A673 (cell line): ENCODE measurements at regions not wholly inside any gene's neighbourhood (a gene's known extent, or its start where the extent isn't known, plus 50 kb on each side); places are given as distances from the start of the nearest gene placed in this dataset.

Experiments
- BruUV-seq: library from RNA; stranded (reverse); fragments of 400-500 nt; replicated peaks from 2 replicates; lab custom pipeline; 2021; lab: Mats Ljungman, UMichigan
- CTCF ChIA-PET: fragments of 300-600 bp; sonication (Branson Sonifier 250); formaldehyde crosslinking; loops from one replicate; lab custom pipeline; 2022; ENCODE audit warnings: antibody characterized with exemption; lab: Charles Lee
- POLR2A ChIA-PET: fragments of 300-600 bp; sonication (Branson Sonifier 250); formaldehyde crosslinking; loops from one replicate; lab custom pipeline; 2022; ENCODE audit warnings: antibody characterized with exemption; ENCODE audit not compliant: low non-redundant PET; lab: Charles Lee
- DNase-seq: peaks from one replicate; pipeline ENCODE4 v3.0.0-alpha.2; 2015; ENCODE audit warnings: low spot score
- H3K27ac ChIP-seq: fragments of 200-600 bp; sonication (generic); 2 replicates; pipeline ENCODE4 v1.5.1; 2016; ENCODE audit warnings: mixed run types, low read depth, mild to moderate bottlenecking, mixed read lengths, antibody characterized with exemption, low read length; ENCODE audit not compliant: poor library complexity, severe bottlenecking
- H3K27me3 ChIP-seq: fragments of 200-600 bp; sonication (generic); replicated peaks from 2 replicates; pipeline ENCODE4 v1.6.1; 2017; ENCODE audit warnings: mixed run types, low read depth, mild to moderate bottlenecking, mixed read lengths, antibody characterized with exemption, low read length; ENCODE audit not compliant: insufficient read depth, poor library complexity
- H3K36me3 ChIP-seq: fragments of 200-600 bp; sonication (generic); 2 replicates; pipeline ENCODE4 v1.6.1; 2016; ENCODE audit warnings: mixed run types, mild to moderate bottlenecking, mixed read lengths, antibody characterized with exemption, low read length; ENCODE audit not compliant: insufficient read depth, poor library complexity, severe bottlenecking
- H3K4me1 ChIP-seq: fragments of 200-600 bp; sonication (generic); 2 replicates; pipeline ENCODE4 v1.6.1; 2017; ENCODE audit warnings: mixed run types, mild to moderate bottlenecking, mixed read lengths, antibody characterized with exemption, low read length; ENCODE audit not compliant: insufficient read depth, poor library complexity, severe bottlenecking
- H3K4me3 ChIP-seq: fragments of 200-600 bp; sonication (generic); 2 replicates; pipeline ENCODE4 v1.5.1; 2016; ENCODE audit warnings: low read depth, mixed run types, mild to moderate bottlenecking, mixed read lengths, low read length; ENCODE audit not compliant: poor library complexity, severe bottlenecking
- H3K9me3 ChIP-seq: fragments of 200-600 bp; sonication (generic); 2 replicates; pipeline ENCODE4 v1.6.1; 2016; ENCODE audit warnings: mixed run types, low read depth, mild to moderate bottlenecking, mixed read lengths, antibody characterized with exemption, low read length; ENCODE audit not compliant: poor library complexity, severe bottlenecking
- EZH2 ChIP-seq: fragments of 200-600 bp; sonication (generic); IDR thresholded peaks from 2 replicates; pipeline ENCODE4 v1.6.1; 2017; ENCODE audit warnings: borderline replicate concordance, low read depth, mild to moderate bottlenecking, mixed read lengths, antibody characterized with exemption, low read length; ENCODE audit not compliant: poor library complexity, severe bottlenecking
- intact Hi-C: fragments of 100-400 bp; cut with micrococcal nuclease; formaldehyde crosslinking; loops from one replicate; pipeline ENCODE4 v1.10.0; 2022; ENCODE audit not compliant: unreplicated experiment
- TF ChIP-seq, protein P1 (sequence below): fragments of 300-800, 200-600 bp; sonication (generic); conservative IDR thresholded peaks from 2 replicates; pipeline ENCODE4 v1.5.1; 2017; ENCODE audit warnings: low read depth, mild to moderate bottlenecking, antibody characterized with exemption, low read length, moderate library complexity, mixed read lengths

DNA sequence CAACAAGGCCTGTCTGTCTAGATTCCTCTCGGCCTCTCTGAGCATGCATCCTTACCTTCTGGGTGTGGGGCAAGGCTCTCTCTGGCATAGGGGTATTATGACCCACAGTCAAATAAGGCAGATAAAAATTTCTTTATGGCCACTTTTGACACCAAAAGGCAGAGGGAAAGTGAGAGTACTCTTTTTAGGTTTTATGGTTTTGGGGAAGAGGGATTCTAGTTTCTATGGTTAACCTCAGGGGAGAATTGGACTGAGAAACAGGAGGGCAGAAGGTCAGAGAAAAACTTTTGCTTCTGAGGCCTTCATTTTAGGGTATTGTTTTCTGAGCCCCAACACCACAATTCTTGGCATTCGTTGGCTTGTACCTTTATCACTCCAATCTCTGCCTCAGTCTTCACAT, 70.0 kb upstream of the CCDC54 start:
- Histone ChIP-seq H3K27me3 (no peaks in the 10 kb centered on the region), H3K36me3 (no peaks in the 10 kb centered on the region), H3K27ac (no peak overlapping the region), H3K4me3 (no peak overlapping the region), H3K4me1 (no peaks in the 10 kb centered on the region), H3K9me3 (no peaks in the 10 kb centered on the region)
- BruUV-seq: no TSS peak
- intact Hi-C loops: no loop called here
- POLR2A ChIA-PET: no interaction called here
- CTCF ChIA-PET: no interaction called here
- no peak for DNase-seq
- no peak for TF ChIP-seq EZH2
- TF ChIP-seq, protein P1, sequence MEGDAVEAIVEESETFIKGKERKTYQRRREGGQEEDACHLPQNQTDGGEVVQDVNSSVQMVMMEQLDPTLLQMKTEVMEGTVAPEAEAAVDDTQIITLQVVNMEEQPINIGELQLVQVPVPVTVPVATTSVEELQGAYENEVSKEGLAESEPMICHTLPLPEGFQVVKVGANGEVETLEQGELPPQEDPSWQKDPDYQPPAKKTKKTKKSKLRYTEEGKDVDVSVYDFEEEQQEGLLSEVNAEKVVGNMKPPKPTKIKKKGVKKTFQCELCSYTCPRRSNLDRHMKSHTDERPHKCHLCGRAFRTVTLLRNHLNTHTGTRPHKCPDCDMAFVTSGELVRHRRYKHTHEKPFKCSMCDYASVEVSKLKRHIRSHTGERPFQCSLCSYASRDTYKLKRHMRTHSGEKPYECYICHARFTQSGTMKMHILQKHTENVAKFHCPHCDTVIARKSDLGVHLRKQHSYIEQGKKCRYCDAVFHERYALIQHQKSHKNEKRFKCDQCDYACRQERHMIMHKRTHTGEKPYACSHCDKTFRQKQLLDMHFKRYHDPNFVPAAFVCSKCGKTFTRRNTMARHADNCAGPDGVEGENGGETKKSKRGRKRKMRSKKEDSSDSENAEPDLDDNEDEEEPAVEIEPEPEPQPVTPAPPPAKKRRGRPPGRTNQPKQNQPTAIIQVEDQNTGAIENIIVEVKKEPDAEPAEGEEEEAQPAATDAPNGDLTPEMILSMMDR: no peak

DNA sequence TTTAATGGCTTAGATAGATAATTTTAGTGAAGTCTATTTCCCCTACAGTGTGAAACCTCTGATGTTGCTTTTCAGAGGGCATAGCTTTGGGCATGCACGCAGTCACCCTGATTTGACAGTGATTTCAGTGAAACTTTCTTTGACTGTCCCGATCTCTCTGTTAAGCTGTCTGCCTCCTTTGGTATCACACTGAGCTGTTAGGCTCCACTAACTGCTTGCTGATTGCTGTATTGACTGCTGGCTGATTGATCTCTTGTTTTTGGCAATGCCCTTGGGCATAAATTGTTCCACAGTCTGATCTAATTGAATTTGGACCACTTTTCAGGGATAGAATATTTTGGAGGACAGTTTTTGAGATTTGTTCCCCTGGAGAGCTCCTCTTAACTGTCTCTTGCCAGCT, 68.5 kb upstream of the CCDC54 start:
- DNase-seq: no peak
- intact Hi-C loops: no loop called here
- Histone ChIP-seq H3K4me3 (no peak overlapping the region), H3K27ac (no peak overlapping the region), H3K36me3 (no peaks in the 10 kb centered on the region), H3K9me3 (no peaks in the 10 kb centered on the region), H3K27me3 (no peaks in the 10 kb centered on the region), H3K4me1 (no peaks in the 10 kb centered on the region)
- no peak for TF ChIP-seq EZH2
- TF ChIP-seq, protein P1: no peak
- no TSS peak for BruUV-seq
- POLR2A ChIA-PET: no interaction called here
- CTCF ChIA-PET: no interaction called here

DNA sequence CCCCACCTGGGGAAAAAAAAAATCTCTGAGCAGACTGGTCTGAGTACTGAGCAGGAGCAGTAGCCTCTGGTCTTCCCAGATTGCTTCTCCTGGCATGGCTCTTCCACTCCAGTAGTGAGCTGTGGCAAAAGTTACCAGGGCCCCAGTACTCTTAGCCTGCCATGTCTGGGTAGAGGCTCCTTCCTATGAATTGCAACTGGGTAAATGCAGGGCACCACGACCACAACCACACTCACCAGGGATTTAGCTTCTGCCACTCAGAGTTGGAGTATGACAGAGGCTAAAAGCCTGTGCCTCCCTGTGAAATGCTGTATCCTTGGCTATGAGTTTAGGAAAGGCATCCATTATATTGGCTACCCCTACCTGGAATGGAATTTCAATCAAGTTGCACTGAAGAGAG, 67.9 kb upstream of the CCDC54 start:
- Histone ChIP-seq H3K27me3 (no peaks in the 10 kb centered on the region), H3K9me3 (no peaks in the 10 kb centered on the region), H3K4me1 (no peaks in the 10 kb centered on the region), H3K4me3 (no peak overlapping the region), H3K27ac (no peak overlapping the region), H3K36me3 (no peaks in the 10 kb centered on the region)
- intact Hi-C loops: no loop called here
- BruUV-seq: no TSS peak
- no peak for DNase-seq
- ChIA-PET CTCF (no interaction called here), POLR2A (no interaction called here)
- no peak for TF ChIP-seq EZH2

DNA sequence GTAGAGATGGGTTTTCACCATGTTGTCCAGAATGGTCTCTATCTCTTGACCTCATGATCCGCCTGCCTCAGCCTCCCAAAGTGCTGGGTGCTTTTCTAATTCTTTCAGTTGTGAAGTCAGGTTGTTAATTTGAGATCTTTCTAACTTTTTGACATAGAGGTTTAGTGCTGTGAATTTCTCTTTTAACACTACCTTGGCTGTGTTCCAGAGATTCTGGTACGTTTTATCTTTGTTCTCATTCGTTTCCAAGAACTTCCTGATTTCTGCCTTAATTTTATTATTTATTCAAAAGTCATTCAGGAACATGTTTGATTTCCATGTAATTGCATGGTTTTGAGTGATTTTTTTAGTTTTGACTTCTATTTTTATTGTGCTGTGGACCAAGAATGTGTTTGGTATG, 63.5 kb upstream of the CCDC54 start:
- H3K4me1 ChIP-seq: no peaks in the 10 kb centered on the region
- no peaks in the 10 kb centered on the region for H3K27me3 ChIP-seq
- ChIA-PET POLR2A (no interaction called here), CTCF (no interaction called here)
- H3K9me3 ChIP-seq: no peaks in the 10 kb centered on the region
- no peak overlapping the region for H3K4me3 ChIP-seq
- no peaks in the 10 kb centered on the region for H3K36me3 ChIP-seq
- DNase-seq: no peak
- intact Hi-C loops: no loop called here
- no TSS peak for BruUV-seq
- TF ChIP-seq EZH2: no peak
- TF ChIP-seq, protein P1: no peak
- no peak overlapping the region for H3K27ac ChIP-seq
